ENCODE measurements at regions not wholly inside any gene's neighbourhood (a gene's known extent, or its start where the extent isn't known, plus 50 kb on each side); places are given as distances from the start of the nearest gene placed in this dataset.

DNA sequence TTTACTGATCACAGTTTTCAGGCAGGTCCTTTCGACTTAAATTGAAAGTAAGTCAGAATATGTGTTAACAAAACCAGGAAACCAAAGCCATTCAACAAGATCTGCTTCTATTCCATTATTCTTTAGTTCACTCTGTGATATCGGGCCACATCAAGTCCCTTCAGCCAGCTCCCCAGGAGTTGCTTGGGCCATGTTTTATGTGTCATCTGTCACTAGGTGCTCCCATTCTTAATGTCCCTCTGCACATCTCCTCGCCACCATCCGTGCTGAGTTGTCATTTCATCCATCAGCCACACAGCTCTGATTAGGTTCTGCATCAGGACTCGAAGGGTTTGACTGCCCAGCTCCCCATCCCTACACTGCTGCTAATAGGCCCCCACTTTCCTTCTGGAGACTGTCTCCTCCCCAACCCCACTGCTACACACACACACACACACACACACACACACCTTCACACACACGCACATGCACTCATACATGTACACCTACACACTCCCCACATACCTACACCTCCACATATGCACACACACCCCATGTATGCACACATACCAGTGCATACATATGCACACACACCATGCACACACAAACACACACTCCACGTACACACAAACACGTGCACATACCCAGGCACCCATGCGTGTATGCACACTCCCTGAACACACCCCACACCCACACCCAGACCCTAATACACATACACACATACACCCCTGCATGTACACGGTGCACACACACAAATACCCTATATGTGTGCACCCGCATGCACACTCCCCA lies 143.3 kb upstream of the GMDS start:
- TF ChIP-seq ZNF205 (CRISPR knock-in tag; IDR thresholded peaks at IDR 0.05) (no peak), TAF15 (IDR thresholded peaks at IDR 0.05; ENCODE audit: low read depth, low read length, poor library complexity, severe bottlenecking) (no peak), POLR2A (IDR thresholded peaks at IDR 0.05; ENCODE audit: insufficient read depth in 1 of 2, low read depth in 2 of 2, low read length in 2 of 2) (no peak), BHLHE40 (IDR thresholded peaks at IDR 0.05; ENCODE audit: low read length) (no peak), ONECUT2 (CRISPR knock-in tag; IDR thresholded peaks at IDR 0.05) (no peak), ZBTB33 (CRISPR knock-in tag; IDR thresholded peaks at IDR 0.05) (no peak), NFE2L1 (CRISPR knock-in tag; IDR thresholded peaks at IDR 0.05; ENCODE audit: borderline replicate concordance) (no peak), FOXJ3 (CRISPR knock-in tag; IDR thresholded peaks at IDR 0.05; ENCODE audit: borderline replicate concordance) (no peak), PBX3 (CRISPR knock-in tag; IDR thresholded peaks at IDR 0.05; ENCODE audit: borderline replicate concordance) (no peak), MAFG (CRISPR knock-in tag; IDR thresholded peaks at IDR 0.05) (no peak), JUND (CRISPR knock-in tag; IDR thresholded peaks at IDR 0.05) (no peak)
- TF ChIP-seq, protein P1, sequence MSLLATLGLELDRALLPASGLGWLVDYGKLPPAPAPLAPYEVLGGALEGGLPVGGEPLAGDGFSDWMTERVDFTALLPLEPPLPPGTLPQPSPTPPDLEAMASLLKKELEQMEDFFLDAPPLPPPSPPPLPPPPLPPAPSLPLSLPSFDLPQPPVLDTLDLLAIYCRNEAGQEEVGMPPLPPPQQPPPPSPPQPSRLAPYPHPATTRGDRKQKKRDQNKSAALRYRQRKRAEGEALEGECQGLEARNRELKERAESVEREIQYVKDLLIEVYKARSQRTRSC (CRISPR knock-in tag; IDR thresholded peaks at IDR 0.05; ENCODE audit: low read depth): no peak
- TF ChIP-seq, protein P2, sequence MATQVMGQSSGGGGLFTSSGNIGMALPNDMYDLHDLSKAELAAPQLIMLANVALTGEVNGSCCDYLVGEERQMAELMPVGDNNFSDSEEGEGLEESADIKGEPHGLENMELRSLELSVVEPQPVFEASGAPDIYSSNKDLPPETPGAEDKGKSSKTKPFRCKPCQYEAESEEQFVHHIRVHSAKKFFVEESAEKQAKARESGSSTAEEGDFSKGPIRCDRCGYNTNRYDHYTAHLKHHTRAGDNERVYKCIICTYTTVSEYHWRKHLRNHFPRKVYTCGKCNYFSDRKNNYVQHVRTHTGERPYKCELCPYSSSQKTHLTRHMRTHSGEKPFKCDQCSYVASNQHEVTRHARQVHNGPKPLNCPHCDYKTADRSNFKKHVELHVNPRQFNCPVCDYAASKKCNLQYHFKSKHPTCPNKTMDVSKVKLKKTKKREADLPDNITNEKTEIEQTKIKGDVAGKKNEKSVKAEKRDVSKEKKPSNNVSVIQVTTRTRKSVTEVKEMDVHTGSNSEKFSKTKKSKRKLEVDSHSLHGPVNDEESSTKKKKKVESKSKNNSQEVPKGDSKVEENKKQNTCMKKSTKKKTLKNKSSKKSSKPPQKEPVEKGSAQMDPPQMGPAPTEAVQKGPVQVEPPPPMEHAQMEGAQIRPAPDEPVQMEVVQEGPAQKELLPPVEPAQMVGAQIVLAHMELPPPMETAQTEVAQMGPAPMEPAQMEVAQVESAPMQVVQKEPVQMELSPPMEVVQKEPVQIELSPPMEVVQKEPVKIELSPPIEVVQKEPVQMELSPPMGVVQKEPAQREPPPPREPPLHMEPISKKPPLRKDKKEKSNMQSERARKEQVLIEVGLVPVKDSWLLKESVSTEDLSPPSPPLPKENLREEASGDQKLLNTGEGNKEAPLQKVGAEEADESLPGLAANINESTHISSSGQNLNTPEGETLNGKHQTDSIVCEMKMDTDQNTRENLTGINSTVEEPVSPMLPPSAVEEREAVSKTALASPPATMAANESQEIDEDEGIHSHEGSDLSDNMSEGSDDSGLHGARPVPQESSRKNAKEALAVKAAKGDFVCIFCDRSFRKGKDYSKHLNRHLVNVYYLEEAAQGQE (IDR thresholded peaks at IDR 0.05; ENCODE audit: borderline replicate concordance in 1 of 2, low read depth in 1 of 2, low read length in 2 of 2): no peak
